ENCODE measurements at regions not wholly inside any gene's neighbourhood (a gene's known extent, or its start where the extent isn't known, plus 50 kb on each side); places are given as distances from the start of the nearest gene placed in this dataset.

DNA sequence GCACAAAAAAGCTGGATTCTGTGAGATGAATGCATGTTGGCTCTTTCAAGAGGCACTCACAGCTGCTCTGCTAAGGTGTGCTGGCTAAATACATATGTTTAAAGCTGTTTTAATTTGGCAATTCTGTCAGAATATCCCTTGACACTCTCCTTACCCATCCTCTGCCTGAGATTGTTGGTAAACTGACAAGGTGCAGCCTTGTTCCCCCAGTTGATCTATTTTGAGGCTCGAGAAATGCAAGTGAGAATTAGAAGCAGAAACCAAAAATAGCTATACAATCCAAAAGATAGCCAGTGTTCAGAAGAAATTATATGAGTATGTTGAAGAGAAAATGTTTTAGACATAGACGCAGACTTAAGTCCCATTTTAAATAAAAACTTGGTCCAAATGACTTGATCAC, 971.7 kb upstream of the GYPC start:
- no peak for DNase-seq (ENCODE audit: unreplicated experiment)

GRCh38 chr2:125684932-125685331, 971.0 kb upstream of the GYPC start:
- ChIA-PET POLR2A (interaction anchor here (1.4 kb wide), 1 partner anchor 10 kb away, joined by 4 read pairs; no protein-coding TSS in a partner anchor), CTCF (interaction anchor here (1.0 to 1.3 kb wide), 2 partner anchors 10 to 12 kb away, joined by 3 read pairs; no protein-coding TSS in a partner anchor)
- Mint-ChIP-seq H3K27ac (ENCODE audit: low read depth, unreplicated experiment) (no peak overlapping the region), H3K4me3 (ENCODE audit: unreplicated experiment) (no peak overlapping the region), H3K4me1 (ENCODE audit: insufficient read depth, unreplicated experiment) (no peaks in the 10 kb centered on the region), H3K27me3 (ENCODE audit: insufficient read depth, unreplicated experiment) (no peaks in the 10 kb centered on the region), H3K9me3 (ENCODE audit: unreplicated experiment) (no peaks in the 10 kb centered on the region), H3K36me3 (ENCODE audit: insufficient read depth, unreplicated experiment) (peaks cover 5% of the 10 kb centered on the region)
- intact Hi-C loops (cut with micrococcal nuclease): loop anchor here (1.0 kb wide), 1 partner anchor 9 kb away; no protein-coding TSS in a partner anchor
- no peak for DNase-seq (ENCODE audit: unreplicated experiment)
- BruUV-seq (replicated peaks): no TSS peak
- TF ChIP-seq, protein P1, sequence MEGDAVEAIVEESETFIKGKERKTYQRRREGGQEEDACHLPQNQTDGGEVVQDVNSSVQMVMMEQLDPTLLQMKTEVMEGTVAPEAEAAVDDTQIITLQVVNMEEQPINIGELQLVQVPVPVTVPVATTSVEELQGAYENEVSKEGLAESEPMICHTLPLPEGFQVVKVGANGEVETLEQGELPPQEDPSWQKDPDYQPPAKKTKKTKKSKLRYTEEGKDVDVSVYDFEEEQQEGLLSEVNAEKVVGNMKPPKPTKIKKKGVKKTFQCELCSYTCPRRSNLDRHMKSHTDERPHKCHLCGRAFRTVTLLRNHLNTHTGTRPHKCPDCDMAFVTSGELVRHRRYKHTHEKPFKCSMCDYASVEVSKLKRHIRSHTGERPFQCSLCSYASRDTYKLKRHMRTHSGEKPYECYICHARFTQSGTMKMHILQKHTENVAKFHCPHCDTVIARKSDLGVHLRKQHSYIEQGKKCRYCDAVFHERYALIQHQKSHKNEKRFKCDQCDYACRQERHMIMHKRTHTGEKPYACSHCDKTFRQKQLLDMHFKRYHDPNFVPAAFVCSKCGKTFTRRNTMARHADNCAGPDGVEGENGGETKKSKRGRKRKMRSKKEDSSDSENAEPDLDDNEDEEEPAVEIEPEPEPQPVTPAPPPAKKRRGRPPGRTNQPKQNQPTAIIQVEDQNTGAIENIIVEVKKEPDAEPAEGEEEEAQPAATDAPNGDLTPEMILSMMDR (IDR thresholded peaks at IDR 0.05; ENCODE audit: unreplicated experiment): no peak

More for the DNA sequence above, 971.7 kb upstream of the GYPC start:
- Mint-ChIP-seq H3K27me3 (ENCODE audit: insufficient read depth, unreplicated experiment) (no peaks in the 10 kb centered on the region), H3K4me3 (ENCODE audit: unreplicated experiment) (no peak overlapping the region), H3K4me1 (ENCODE audit: insufficient read depth, unreplicated experiment) (no peaks in the 10 kb centered on the region), H3K9me3 (ENCODE audit: unreplicated experiment) (no peaks in the 10 kb centered on the region), H3K36me3 (ENCODE audit: insufficient read depth, unreplicated experiment) (peaks cover 5% of the 10 kb centered on the region), H3K27ac (ENCODE audit: low read depth, unreplicated experiment) (no peak overlapping the region)
- intact Hi-C loops (cut with micrococcal nuclease): no loop called here
- ChIA-PET CTCF (interaction anchor here (1.0 to 2.1 kb wide), 3 partner anchors 11 to 62 kb away, joined by 3 to 8 read pairs (median 6); no protein-coding TSS in a partner anchor), POLR2A (no interaction called here)
- no TSS peak for BruUV-seq (replicated peaks)
- TF ChIP-seq, protein P1 (IDR thresholded peaks at IDR 0.05; ENCODE audit: unreplicated experiment): no peak

- peak; percentile 63 for DNase-seq (ENCODE audit: unreplicated experiment)
- POLR2A ChIA-PET: no interaction called here
- intact Hi-C loops (cut with micrococcal nuclease): no loop called here
- no TSS peak for BruUV-seq (replicated peaks)
- CTCF ChIA-PET: interaction anchor here (0.6 to 1.5 kb wide), 2 partner anchors 11 to 20 kb away, joined by 3 read pairs; no protein-coding TSS in a partner anchor
- Mint-ChIP-seq H3K4me3 (ENCODE audit: unreplicated experiment) (no peak overlapping the region), H3K27ac (ENCODE audit: low read depth, unreplicated experiment) (peak overlapping the region; percentile 12), H3K36me3 (ENCODE audit: insufficient read depth, unreplicated experiment) (no peaks in the 10 kb centered on the region), H3K9me3 (ENCODE audit: unreplicated experiment) (no peaks in the 10 kb centered on the region), H3K4me1 (ENCODE audit: insufficient read depth, unreplicated experiment) (peaks cover 11% of the 10 kb centered on the region), H3K27me3 (ENCODE audit: insufficient read depth, unreplicated experiment) (no peaks in the 10 kb centered on the region)
- TF ChIP-seq, protein P1 (IDR thresholded peaks at IDR 0.05; ENCODE audit: unreplicated experiment): no peak
These were observed 959.4 kb upstream of the GYPC start for GRCh38 chr2:125696560-125696959.

DNA sequence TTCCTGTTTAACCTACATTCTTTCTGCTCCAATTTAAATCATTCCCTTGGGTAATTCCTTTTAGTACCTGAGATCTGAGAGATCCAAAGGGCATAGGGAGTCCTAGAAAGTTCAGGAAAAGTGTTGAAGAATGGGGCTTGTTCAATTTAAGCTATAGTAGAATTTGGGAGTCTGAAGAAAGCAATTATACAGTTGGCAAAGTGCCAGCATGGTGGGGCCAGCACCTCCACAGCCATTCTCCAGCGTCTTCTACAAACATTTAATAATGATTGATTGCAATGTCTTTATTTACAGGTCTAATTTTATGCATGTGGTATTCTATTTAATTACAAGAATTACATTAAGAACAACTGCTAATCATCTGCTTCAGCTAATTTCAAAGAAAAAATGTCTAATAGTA, 957.7 kb upstream of the GYPC start:
- TF ChIP-seq, protein P1 (IDR thresholded peaks at IDR 0.05; ENCODE audit: unreplicated experiment): no peak
- CTCF ChIA-PET: interaction anchor here (1.2 kb wide), 1 partner anchor 1078 kb away, joined by 5 read pairs; no protein-coding TSS in a partner anchor
- no peaks in the 10 kb centered on the region for H3K9me3 Mint-ChIP-seq (ENCODE audit: unreplicated experiment)
- H3K4me3 Mint-ChIP-seq (ENCODE audit: unreplicated experiment): no peak overlapping the region
- H3K27me3 Mint-ChIP-seq (ENCODE audit: insufficient read depth, unreplicated experiment): no peaks in the 10 kb centered on the region
- intact Hi-C loops (cut with micrococcal nuclease): no loop called here
- DNase-seq (ENCODE audit: unreplicated experiment): no peak
- no peak overlapping the region for H3K27ac Mint-ChIP-seq (ENCODE audit: low read depth, unreplicated experiment)
- no TSS peak for BruUV-seq (replicated peaks)
- H3K36me3 Mint-ChIP-seq (ENCODE audit: insufficient read depth, unreplicated experiment): no peaks in the 10 kb centered on the region
- H3K4me1 Mint-ChIP-seq (ENCODE audit: insufficient read depth, unreplicated experiment): peaks cover 11% of the 10 kb centered on the region
- POLR2A ChIA-PET: no interaction called here

All from MCF 10A (cell line).